Kidney tubule cell (primary cell): ENCODE measurements at regions not wholly inside any gene's neighbourhood (a gene's known extent, or its start where the extent isn't known, plus 50 kb on each side); places are given as distances from the start of the nearest gene placed in this dataset.
A peak's percentile ranks its signal among the peaks of the same experiment; 100 is the strongest.

Experiments used
- DNase-seq: peaks from one replicate; pipeline ENCODE4 v3.0.0-alpha.2; 2018; ENCODE audit warnings: low spot score

DNA sequence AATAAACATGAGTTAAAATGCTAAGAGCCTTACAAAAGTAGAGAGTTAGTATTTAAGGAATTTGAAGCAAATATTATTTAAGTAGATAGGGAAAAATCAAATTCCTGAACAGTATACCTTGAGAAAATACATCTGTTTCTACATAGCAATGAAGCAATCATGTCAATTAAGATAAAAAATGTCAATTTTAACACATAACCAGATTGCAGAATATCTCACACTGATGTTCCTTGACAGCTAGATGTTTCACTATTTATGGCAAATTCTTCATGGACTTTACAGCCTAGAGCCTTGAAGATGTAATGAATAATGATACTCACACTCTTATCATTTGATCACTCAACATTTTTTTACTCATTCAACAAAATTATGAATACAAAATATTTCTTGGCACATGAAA is 708.2 kb upstream of the PTPRD start:
- no peak for DNase-seq

DNA sequence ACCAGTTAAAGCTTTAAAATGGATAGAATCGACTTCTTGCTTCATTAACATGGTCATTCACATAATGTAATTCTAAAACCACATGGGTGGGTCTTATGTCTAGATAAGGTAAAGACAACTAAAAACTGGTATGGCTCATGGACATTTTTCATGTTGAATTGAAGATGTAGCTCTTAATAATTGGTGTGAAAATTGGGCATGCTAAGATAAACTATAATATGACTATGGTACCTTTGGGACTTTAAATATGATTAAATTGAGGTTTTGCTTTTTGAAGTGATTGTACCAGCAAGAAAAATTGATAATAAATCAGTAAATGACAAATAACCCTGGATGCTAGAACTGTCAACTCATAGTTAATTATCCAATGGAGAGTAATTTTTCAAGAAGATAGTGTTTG is 710.7 kb upstream of the PTPRD start:
- no peak for DNase-seq

DNA sequence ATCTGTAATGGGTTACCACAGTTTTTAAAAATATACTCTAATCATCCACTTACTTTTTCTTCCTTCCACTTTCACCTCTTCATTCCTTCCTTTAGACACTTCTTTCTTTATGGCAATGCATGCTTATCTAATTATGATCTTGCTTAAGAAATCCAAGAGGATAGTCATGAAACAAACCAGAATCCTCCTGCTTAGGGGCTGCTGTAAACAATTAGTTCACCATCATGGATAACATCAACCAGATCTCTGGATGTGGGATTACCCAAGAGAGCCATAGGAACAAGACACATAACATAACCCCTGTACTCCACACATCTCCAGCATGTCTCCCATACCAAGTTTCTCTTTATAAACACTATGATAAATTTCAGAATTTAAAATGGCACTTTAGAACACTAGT is 713.4 kb upstream of the PTPRD start:
- no peak for DNase-seq

DNA sequence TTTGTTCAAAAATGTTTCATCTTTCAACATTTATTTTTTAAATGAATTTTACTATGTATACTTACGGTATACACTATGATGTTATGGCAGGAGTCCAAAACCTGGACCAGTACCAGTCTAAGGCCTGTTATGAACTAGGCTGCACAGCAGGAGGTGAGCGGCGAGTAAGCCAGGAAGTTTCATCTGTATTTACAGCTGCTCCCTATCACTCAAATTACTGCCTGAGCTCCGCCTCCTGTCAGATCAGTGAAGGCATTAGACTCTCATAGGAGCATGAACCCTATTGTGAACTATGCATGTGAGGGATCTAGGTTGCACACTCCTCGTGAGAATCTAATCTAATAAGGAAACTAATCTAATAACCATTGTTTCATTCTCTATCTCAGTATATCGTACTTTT is 715.5 kb upstream of the PTPRD start:
- no peak for DNase-seq

DNA sequence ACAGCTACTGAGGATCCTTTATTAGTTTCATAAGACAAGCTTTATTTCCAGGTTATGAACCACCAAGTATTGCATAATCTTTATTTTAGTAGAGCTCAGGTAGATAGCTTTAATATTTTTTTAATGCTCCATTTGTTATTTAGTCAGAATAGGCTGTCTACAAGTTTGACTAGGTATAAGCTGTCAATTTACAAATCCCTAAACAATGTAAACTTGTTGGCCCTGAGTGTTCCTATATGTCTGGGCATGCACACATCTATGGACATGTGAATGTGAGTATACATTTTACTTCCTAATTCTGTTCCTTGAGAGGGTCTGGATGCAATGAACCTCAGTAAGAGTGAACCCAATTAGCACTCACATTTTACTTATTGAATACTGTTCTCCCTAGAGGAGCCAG is 722.2 kb upstream of the PTPRD start:
- no peak for DNase-seq

DNA sequence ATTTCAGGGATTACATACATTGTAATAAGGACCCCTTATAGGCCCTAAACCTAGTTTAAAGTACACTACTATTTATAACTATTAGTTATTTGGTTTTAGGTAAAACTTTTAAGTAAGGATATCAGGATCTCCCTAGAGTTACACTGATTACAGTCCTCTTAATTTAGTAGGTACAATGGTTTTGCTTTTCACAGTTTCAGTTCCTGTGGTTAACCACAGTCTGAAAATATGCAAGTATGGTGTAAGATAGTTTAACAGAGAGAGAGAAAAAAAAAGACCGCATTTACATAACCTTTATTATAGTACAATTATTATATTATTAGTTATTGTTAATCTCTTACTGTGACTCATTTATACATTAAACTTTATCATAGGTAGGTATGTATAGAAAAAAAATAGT is 725.3 kb upstream of the PTPRD start:
- no peak for DNase-seq

DNA sequence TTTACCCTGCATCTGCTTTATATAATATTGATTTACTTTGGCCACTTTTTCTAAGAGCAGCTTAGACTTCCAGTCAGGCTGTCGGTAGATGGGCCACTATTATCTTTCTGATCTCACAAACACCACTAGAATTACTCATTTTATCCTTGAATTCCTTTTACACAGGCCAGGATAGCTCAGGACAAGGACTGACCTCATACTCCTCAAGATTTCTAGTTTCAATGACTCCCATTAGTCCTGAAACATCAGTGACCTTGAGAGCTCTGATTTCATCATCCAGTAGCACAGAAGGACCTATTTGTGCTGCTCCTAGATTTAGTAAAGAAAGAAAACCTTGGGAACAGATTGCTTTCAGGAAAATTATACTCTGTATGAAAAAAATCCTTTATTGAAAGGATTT is 727.9 kb upstream of the PTPRD start:
- DNase-seq, result no peak

DNA sequence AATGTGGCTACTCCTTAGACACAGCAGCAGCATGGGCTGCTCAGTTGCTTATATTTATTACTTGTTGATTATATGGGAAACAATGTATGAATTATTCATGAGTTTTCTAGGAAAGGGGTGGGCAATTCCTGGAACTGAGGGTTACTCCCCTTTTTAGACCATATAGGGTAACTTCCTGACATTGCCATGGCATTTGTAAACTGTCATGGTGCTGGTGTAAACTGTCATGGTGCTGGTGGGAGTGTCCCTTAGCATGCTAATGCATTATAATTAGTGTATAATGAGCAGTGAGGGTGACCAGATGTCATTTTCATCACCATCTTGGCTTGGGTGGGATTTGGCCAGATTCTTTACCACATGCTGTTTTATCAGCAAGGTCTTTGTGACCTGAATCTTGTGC is 734.6 kb upstream of the PTPRD start:
- no peak for DNase-seq

DNA sequence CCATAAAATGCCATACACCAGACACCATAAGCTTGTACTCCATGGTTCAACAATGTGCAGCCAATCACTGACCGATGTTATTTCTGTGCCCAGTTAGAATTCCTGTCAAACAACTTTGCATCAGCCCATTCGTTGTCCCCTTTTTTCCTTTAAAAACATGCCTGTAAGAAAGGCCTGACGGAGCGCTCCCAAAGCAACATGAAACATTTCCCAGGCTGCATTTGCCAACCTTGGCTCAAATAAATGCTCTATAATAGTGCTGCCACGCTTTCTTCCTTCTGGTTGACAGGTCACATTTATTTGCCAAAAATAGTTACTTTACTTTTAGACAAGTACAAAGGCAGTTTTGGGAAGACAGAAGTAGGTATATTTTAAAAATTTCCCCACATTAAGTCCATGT is 735.6 kb upstream of the PTPRD start:
- DNase-seq, result no peak

DNA sequence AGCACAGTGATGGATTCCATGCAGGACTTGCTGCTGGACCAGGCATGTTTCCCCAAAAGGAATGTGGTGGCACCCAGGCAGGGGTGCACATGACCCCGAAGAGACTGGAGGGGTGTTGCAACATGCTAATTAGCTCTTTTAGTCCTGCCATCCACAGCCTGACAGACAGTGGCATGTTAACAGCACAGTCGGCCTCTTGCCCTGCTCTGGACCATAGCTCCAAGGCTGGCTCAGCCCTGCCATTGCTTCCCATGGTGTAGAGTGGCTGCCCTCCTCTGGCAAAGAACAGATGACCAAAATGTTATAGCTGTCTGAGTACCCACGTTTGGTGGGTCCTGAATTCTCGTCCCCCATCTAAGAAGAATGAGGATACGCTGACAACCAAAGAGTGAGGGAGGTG is 736.4 kb upstream of the PTPRD start:
- DNase-seq, result no peak

DNA sequence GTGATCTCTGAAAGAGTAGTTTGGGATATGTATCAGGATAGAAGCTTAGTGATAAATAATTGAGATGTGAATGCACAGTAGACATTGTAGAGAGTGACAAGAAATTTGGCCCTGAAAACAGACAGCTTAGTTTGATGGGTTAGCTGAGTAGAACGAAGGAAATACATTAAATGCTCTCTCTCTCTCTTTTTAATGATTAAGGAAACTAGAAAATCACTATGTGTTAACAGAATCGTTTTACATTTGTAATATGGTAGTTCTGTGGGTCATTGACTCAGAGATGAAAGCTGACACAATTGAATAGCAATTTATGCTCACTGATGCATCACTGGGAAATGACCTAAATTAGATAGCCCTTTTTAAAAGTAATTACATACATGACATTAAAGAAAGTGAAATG is 739.8 kb upstream of the PTPRD start:
- peak; percentile 39 for DNase-seq

DNA sequence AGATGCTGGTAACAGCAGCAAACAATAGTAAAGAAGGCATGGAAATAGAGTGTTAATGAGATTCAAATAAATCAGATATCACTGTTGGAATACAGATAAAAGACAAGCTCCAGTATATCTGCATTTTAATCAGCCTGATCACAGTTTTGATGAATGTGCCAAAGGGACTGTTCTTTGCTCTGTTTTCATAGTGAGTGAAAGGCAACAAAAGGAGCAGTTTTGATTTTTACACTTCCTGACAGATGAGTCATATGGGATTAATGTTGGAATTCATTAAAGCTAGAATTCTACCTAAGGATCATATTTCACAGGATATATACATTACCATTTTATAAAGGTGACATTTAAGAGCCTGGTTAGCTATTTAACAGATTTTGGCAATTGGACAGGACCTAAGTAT is 743.3 kb upstream of the PTPRD start:
- peak; percentile 6 for DNase-seq

DNA sequence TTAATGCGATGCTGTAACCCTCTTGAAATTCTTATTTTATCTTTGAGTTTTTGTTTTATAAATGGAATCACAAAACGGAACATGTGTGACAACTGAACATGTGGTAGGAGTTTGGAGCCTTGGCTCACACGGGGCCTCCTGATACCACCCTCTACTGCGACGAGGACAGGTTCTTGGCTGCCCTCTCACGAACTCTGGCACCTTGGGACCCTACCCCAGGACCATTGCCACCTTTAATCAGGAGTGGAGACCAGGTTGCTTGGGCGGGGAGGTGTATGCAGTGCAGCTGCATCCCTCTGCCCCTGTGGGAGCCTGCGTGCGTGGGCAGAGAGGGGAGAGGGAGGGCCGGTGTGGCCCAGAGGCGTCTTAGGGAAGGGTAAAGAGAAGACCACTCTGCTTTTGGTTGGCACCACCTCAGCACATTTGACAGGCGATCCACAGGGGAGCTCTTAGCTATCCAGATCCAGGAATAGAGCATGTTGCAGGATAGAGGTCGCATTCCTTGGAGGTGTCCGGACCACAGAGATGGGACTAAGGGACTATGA is 753.9 kb upstream of the PTPRD start:
- no peak for DNase-seq

DNA sequence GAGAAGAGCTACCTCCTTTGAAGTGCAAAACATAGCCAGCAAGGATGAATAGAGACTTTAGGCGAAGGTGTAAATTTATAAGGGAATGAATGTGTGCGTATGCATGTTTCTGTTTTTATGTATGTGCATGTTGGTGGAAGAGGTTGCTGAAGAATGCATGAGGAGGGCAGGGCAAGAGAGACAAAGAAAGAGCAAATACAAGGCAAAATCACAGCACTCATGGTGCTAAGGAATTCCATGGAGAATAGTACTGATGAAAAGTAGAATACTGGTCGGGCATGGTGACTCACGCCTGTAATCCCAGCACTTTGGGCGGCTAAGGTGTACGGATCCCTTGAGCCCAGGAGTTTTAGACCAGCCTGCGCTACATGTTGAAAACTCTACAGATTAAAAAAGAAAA is 762.1 kb upstream of the PTPRD start:
- no peak for DNase-seq

DNA sequence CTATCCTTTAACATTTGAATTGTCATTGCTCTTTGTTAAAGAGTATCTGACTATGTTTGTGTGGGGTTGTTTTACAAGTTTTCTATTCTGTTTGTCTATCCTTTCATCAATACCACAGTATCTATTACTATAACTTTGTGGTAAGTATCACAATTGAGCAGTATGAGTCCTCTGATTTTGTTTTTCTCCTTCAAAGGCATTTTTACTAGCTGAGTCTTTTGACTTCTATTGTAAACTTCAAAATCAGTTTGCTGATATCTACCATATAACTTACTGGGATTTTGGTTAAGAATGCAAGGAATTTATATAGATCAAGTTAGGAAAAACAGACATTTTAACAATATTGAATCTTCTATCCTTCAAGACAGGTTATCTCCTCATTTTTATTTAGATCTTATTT is 789.8 kb upstream of the PTPRD start:
- DNase-seq, result no peak

DNA sequence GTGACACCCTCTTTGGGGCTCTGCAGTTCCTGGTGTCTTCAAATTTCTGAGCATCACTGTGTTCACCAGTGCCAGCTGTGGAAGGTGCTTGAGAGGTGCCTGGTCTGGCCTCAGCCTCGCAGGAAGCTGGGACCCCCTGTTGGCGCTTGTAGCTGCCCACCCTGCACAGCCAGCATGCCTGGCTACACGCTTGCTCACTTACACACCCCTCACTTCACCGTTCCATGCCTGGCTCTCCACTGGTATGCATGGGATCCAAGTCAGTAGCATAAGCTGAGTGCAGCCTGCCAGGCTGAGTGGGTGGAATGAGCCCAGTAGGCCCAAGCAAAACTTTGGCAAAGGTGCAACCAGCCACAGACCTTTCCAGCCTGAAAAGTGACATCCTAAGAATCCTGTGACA is 801.4 kb upstream of the PTPRD start:
- no peak for DNase-seq

DNA sequence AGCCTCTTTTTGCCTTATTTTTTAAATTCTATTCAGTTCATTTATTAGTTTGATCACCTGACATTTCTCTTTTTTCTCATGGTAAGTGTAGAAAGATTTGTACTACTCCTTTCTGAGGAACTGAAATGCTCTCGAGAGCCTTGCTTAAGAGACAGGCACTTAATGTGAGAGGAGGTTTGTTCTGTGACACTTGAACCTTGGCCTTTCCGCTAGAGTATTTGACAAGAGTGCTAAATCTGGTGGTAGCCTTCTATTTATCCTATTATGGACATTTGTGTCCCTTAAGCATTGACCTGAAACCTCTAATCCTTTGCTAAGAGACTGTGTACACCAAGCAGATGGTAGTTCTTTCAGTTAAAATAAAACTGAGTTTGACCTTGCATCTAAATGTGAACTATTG is 805.0 kb upstream of the PTPRD start:
- DNase-seq, result no peak

DNA sequence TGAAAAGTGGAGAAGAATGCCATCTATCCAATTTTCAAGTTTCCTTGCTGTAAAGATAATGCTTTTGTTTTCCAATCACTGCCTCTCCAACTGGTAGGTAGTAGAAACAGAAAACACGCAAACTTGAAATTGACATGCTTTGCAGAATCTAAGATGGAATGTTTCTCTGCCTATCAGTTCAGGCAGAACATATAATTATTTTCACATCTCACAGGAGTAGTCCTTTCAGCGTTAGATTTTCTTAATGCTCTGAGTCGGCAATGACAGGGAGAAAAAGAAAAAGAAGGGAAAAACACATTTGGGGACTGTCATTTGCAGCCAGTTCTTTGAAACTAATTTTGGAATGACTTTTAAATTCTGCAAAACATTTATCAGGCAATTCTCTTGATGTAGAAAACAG is 818.7 kb upstream of the PTPRD start:
- DNase-seq, result no peak

DNA sequence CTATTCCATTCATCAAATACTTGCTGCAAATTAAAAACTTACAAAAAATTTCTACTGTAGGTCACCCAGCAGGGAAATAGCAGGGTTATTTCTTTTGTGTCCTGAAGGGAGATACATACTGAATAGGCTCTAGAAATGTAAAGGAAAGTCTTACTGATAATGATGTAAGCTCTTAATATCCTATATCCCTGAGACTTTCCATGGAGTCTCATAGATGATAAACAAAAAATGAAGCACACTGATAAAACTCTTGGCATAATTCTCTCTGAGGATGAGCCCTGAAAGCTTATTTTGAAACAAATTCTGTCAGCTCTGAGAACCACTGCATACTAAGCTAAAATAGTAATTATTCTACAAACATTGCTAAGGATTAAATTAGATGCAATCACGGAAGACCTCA is 819.6 kb upstream of the PTPRD start:
- no peak for DNase-seq

DNA sequence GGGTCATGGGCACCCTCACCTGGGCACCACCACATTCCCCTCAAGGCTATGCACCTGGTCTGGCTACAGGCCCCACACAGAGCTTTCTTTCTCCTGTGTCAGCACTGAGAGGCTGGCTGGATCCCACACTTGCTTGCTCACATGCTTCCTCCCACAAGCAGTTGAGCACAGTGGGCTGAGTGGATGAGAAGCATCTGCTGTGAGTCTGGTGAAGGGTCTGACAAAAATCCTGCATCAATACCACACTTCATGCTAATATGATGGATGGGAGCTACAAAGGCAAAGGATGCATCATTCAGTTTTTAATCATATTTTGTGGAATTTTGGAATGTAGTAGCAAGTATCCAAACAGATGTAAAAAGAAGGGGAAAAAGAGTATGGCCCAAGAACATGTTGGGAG is 830.8 kb upstream of the PTPRD start:
- DNase-seq, result no peak

DNA sequence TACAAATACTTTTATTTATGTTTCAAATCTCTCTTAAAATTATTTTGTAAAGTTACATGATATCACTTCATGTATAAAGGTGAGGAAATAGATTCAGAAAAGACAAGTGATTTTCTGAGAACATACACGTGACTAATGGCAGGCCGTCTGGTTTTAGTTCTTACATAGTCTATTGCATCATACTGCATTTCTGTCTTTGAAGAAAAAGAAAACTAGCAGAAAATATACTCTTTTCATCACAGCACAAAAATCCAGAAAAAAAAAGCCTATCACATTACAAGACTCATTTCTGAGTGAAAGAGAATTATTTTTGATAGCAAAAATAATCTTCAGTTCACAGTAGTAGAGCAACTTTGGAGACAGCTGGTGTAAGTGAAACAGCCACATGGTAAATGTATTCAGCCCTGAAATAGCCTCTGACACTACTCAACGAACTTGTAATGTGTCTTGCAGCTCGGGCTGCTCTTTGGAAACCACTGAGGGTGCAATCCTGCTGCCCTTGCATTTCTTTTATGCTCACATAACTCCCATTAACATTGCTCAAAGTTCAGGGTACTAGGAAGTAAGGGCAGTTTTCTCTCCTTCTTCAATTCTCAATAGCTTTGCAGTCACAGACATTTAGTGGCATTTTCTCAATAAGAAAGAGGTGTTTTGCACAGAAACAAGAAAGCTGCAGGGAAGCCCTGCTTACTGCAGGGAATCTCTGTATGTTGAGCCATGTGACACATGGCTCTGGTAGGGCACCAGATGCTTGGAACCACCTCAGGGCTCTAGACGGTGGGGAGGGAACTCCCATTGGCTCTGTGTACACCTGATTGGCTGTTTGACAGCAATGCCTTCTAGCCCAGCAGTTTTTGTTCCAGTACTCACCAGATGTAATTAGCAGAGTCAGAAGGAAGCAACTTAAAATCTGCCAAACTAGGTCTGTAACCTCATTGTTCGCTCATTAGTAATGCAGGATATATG is 845.3 kb upstream of the PTPRD start:
- no peak for DNase-seq

DNA sequence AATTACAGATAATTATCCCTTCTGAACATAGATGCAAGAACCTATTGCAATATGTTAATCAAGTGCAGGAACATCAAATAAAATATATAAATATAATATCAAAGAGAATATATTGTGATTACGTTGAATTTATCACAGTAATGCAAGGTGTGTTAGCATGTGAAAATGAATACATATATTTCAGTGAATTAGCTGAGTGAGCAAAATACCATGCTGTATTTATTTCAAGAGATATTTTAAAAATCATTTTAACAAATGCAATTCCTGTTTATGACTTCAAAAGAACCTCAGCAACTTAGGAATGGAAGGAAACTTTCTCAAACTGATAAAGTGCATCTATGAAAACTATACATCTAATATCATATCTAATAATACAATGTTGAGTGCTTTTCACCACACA is 856.9 kb upstream of the PTPRD start:
- no peak for DNase-seq

DNA sequence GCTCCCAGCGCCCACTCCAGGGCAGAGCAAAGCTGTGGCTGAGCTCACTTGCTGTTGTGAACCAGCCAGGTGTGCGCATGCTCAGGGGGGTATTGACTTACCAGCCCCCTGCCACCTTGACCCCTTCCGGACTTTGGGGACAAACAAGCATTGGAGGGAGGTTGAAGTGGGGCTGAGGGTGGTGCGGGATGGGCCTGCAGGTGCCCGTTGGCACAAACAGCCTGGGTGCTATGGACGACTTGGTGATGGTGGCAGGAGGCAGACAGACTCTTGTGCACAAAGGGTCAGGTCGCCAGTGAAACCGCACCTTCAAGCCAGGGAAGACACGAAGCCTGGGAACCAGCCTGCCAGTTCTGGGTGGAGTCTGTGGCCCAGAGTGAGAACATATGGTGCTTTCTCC is 858.5 kb upstream of the PTPRD start:
- DNase-seq, result no peak

DNA sequence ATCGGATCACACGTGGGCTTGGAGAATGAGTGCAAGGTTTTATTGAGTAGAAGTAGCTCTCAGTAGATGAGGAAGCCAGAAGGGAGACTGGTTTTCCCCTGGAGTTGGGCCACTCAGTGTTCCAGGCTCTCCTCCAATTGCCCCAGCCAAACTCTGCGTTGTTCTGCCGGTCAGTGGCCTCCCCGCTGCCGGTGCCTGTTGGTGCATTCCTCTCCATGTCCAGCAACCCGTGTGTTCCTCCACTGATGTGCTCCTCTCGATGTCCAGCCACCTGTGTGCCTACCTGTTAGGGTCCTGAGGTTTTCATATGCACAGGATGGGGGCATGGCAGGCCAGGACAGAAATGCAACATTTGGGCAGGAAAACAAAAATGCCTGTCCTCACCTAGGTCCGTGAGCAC is 888.0 kb upstream of the PTPRD start:
- DNase-seq, result no peak
